Thyroid gland (tissue), 4 donors: ENCODE measurements at regions not wholly inside any gene's neighbourhood (a gene's known extent, or its start where the extent isn't known, plus 50 kb on each side); places are given as distances from the start of the nearest gene placed in this dataset.

Experiments
- CTCF ChIP-seq, 6 experiments: fragments of 200-600 bp in 3 of 6; fragments of 450-650 bp in 3 of 6; sonication (generic) in 3 of 6; IDR thresholded peaks; one replicate each; pipeline ENCODE4 v1.5.1; 2016 to 2019; ENCODE audit warnings: antibody characterized with exemption in 6 of 6, mild to moderate bottlenecking in 2 of 6, inconsistent platforms in 1 of 6, moderate library complexity in 1 of 6
- POLR2A ChIP-seq, 2 donors: fragments of 450-650 bp; IDR thresholded peaks; one replicate each; pipeline ENCODE4 v1.6.1; 2017; ENCODE audit warnings: antibody characterized with exemption in 2 of 2, mild to moderate bottlenecking in 2 of 2, moderate library complexity in 1 of 2

- no peak for TF ChIP-seq CTCF (IDR thresholded peaks at IDR 0.05)
- no peak for TF ChIP-seq POLR2A (IDR thresholded peaks at IDR 0.05)
Observed at GRCh38 chr1:208476846-208477170, 232.6 kb upstream of the PLXNA2 start.
